ENCODE measurements at regions not wholly inside any gene's neighbourhood (a gene's known extent, or its start where the extent isn't known, plus 50 kb on each side); places are given as distances from the start of the nearest gene placed in this dataset.
"Not testable (repeated sequence)": the region's sequence is repeated elsewhere in the genome, so short reads cannot be mapped to it uniquely, and the experiment has no call there.

DNA sequence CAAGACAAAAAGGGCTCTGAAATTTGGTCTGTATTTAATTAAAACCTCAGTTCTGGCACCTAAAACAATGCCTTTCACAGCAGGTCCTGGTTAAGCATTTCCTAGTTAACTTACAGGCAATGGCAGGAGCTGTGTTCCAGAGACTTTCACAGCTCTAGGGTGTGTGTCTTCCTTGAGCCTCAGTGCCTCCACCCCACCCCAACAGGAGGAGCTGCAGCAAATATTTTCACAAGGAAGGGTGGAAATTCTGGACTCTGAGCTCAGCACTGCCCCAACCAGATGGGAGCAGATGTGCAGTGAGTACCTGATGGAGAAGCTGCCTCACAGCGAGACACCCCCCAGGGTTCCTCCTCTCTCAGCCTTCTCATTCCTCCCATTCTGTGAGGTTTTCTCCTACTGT, 106.3 kb upstream of the SPATA12 start:
- peak; percentile 37 for DNase-seq

DNA sequence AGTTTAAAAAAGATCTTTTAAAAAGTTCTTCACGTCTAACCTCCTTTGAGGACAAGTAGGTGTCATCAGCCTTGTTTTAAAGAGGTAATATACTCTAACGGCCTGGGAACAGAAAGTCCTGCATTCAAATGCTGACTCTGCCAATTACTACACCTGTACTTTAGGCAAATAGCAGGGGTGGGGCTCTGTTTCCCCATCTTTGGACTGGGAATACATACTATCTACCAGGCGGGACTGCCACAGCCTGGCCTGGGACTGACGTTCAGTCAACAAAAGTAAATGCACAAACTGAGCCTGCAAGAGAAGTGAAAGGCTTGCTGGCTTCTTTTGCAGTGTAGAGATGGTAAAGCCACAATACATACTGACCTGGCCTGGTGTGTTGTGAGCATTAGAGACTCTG, 107.6 kb upstream of the SPATA12 start:
- peak; percentile 82 for DNase-seq

GRCh38 chr3:56952061-56952460, 108.4 kb upstream of the SPATA12 start:
- no peak for DNase-seq

DNA sequence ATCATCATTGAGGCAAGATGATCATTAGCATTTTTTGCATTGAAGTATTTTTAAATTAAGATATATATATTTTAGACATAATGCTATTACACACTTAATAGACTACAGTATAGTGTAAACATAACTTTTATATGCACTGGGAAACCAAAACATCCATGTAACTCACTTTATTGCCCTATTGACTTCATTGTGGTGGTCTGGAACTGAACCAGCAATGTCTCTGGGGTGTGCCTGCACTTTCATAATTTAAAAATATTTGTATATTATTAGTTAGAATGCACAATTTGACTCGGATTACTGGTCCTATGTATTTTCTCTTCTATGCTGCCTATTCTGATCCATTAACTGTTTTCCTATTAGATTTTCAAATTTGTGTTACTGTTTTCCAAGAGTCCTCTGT, 109.1 kb upstream of the SPATA12 start:
- DNase-seq: no peak

- DNase-seq: not testable (repeated sequence)
These were observed 115.1 kb upstream of the SPATA12 start for GRCh38 chr3:56945378-56945777.

GRCh38 chr3:56942523-56942922, 117.9 kb upstream of the SPATA12 start:
- DNase-seq: no peak

DNA sequence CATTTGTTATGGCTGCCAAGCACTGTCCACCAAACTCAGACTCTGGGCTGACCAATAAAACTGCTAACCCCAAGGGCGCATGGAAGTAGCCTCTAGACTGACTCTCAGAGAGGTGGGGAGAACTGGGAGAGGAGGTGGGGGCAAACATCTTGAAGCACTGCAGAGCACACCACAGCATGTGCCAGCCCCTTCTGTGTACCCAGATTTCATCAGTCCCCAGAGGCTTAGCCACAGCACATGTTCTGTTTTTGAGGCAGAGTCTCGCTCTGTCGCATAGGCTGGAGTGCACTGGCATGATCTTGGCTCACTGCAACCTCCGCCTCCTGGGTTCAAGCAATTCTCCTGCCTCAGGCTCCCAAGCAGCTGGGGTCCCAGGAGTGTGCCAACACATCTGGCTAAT, 119.5 kb upstream of the SPATA12 start:
- no peak for DNase-seq

GRCh38 chr3:56940321-56940720, 120.1 kb upstream of the SPATA12 start:
- peak; percentile 79 for DNase-seq

- DNase-seq: no peak
These were observed 120.6 kb upstream of the SPATA12 start for GRCh38 chr3:56939834-56940233.

DNA sequence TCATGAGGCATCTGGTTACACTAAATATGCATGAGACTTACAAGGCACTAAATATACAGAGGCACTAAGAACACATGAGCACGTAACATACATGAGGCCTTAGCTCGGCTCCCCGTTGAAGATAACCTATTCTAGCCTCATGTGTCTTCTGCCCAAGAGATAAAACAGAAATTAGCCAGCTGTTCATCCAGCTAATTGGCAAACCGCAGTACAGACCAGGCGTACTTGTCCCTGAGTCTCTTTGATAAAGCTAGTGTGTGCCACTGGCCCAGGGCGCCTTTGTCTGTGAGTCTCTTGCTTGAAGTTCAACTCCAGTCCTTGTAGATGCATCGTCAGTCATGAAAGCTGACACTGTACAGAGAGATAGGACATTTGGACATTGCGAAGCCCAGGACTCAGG, 121.9 kb upstream of the SPATA12 start:
- no peak for DNase-seq

- no peak for DNase-seq
These were observed 122.9 kb upstream of the SPATA12 start for GRCh38 chr3:56937580-56937979.

DNA sequence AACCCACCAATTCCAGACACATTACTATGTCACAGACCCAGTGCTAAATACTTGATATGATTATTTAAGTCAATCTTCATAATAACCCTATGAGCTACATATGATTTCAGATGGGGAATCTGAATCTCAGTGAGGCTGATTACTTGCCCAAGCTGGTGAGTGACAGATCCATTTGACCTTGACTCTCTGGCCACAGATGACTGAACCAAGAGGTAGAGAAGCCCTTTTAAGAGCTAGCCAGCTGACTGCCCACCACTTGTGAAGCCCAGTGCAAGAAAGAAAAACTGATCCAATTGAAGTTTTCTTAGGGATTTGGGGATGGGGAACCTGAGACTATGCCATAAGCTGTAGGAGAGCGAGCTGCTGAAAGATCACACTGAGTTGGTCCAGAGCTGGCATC, 124.7 kb upstream of the SPATA12 start:
- DNase-seq: no peak

DNA sequence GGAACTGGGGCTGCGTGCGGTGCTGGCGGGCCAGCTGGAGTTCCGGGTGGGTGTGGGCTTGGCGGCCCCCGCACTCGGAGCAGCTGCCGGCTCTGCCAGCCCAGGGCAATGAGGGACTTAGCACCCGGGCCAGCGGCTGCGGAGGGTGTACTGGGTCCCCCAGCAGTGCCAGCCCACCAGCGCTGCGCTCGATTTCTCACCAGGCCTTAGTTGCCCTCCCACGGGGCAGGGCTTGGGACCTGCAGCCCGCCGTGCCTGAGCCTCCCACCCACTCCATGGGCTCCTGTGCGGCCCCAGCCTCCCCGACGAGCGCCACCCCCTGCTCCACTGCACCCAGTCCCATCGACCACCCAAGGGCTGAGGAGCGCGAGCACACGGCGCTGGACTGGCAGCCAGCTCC, 126.0 kb upstream of the SPATA12 start:
- DNase-seq: not testable (repeated sequence)

GRCh38 chr3:56933803-56934202, 126.7 kb upstream of the SPATA12 start:
- DNase-seq: no peak

DNA sequence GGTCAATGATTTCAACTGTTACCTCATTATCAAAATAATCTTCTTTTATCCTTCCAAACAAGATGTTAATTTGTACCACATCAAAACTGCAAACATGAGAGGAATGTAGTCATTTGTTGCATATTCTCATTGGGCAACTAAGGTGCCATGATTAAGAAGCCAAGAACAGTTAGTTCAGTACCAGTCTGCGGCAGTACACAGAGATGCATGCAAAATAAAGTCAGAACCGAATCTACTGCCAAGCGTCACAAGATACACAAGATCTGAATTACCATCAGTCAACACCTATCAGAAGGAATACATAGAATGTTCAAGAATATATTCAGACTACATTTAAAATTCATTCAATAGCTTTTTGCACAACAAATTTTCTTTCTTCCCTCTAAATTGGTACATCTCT, 127.6 kb upstream of the SPATA12 start:
- no peak for DNase-seq

DNA sequence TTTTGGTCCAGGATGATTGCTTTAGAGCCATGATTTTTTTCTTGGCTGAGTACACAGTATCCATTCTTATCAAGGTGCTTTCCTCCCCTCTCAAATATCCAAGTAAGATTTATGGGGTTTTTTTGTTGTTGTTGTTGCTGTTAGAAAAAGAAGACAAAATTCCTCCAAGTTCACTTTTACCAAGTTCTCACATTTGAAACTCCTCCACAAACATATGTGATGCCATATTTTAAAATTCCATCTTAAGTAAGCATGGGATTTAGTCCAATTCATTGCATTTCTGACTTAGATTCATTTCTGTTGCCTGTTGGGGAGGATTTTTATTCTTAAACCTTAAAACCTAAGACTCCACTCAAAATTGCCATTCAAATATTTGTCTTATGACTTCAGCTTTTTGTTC, 128.6 kb upstream of the SPATA12 start:
- no peak for DNase-seq

GRCh38 chr3:56930706-56931105, 129.0 kb upstream of the ARHGEF3 start:
- peak; percentile 47 for DNase-seq

DNA sequence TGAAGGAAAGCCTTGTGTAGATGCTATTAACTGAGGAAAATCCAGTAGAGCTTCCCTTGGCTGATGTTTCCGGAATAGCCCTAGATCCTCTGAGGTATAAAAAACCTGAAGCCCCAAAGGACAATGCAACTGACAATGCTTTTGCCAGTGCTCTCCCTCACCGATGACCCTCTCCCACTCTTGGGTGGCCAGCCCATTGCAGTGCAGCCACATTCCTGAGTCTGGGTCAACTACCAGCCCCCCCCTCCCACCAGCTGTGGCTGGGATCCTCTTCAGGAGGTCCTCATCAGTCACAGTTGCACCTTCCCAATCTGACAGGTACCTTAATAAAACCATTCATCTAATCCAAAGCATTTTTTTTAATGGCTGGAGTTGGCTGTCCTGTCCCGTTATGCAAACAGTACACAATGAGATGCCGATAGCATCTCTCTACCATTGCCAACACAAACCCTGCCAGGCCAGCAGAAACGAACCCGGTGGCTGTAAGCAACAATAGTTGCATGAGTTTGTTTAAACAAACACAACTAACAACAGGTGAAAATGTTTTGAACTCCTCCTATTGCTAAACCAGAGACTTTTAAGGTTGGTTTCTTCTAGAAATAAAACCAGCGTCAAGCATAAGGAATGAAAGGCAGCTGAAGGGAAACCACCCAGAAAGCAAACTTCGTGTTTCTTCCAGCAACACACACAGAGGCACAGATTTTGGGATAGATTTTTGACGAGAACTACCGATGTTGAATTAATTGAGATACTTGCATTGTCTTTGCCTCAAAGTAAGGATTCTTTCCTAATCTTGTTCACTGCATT, 128.3 kb upstream of the ARHGEF3 start:
- DNase-seq: no peak

GRCh38 chr3:56928379-56929068, 126.8 kb upstream of the ARHGEF3 start:
- peak; percentile 38 for DNase-seq

DNA sequence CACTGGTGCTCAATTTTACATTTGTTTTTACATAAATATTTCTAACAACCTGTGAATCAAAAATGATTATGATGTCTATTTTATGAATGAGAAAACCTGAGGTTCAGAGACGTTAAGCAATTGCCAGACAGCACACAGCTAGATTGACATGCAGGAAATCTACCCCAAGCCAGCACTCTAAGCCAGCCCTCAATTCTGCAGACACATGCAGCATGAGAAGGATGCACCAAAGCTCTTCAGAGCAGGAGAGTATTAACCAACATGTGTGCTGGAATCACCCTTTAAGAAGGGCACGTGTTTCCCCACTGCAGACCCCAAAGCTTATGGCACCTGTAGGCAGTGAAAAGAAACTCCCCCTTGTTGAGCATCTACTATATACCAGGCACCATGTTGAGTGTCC, 126.1 kb upstream of the ARHGEF3 start:
- no peak for DNase-seq

- no peak for DNase-seq
These were observed 125.2 kb upstream of the ARHGEF3 start for GRCh38 chr3:56926947-56927282.

- no peak for DNase-seq
These were observed 124.6 kb upstream of the ARHGEF3 start for GRCh38 chr3:56926243-56926946.

GRCh38 chr3:56924700-56925099, 123.0 kb upstream of the ARHGEF3 start:
- not testable (repeated sequence) for DNase-seq
